Peyer's patch (tissue), 4 donors: ENCODE measurements at regions not wholly inside any gene's neighbourhood (a gene's known extent, or its start where the extent isn't known, plus 50 kb on each side); places are given as distances from the start of the nearest gene placed in this dataset.

Experiments
- POLR2A ChIP-seq, 2 donors: fragments of 450-650 bp; IDR thresholded peaks; one replicate each; pipeline ENCODE4 v1.5.1; 2017; ENCODE audit warnings: antibody characterized with exemption in 2 of 2, mild to moderate bottlenecking in 2 of 2, moderate library complexity in 2 of 2
- TF ChIP-seq, protein P1 (sequence below), 6 experiments: fragments of 450-650 bp in 4 of 6; fragments of 200-600 bp in 2 of 6; sonication (generic) in 1 of 6; IDR thresholded peaks; one replicate each; pipeline ENCODE4 v1.5.1; 2017 to 2019; ENCODE audit warnings: antibody characterized with exemption in 6 of 6, mild to moderate bottlenecking in 3 of 6, moderate library complexity in 1 of 6

- TF ChIP-seq, protein P1, sequence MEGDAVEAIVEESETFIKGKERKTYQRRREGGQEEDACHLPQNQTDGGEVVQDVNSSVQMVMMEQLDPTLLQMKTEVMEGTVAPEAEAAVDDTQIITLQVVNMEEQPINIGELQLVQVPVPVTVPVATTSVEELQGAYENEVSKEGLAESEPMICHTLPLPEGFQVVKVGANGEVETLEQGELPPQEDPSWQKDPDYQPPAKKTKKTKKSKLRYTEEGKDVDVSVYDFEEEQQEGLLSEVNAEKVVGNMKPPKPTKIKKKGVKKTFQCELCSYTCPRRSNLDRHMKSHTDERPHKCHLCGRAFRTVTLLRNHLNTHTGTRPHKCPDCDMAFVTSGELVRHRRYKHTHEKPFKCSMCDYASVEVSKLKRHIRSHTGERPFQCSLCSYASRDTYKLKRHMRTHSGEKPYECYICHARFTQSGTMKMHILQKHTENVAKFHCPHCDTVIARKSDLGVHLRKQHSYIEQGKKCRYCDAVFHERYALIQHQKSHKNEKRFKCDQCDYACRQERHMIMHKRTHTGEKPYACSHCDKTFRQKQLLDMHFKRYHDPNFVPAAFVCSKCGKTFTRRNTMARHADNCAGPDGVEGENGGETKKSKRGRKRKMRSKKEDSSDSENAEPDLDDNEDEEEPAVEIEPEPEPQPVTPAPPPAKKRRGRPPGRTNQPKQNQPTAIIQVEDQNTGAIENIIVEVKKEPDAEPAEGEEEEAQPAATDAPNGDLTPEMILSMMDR (IDR thresholded peaks at IDR 0.05): no peak
- no peak for TF ChIP-seq POLR2A (IDR thresholded peaks at IDR 0.05)
Measured at GRCh38 chr18:66867653-66868052, 263.8 kb upstream of the CDH19 start.
